ENCODE measurements at regions not wholly inside any gene's neighbourhood (a gene's known extent, or its start where the extent isn't known, plus 50 kb on each side); places are given as distances from the start of the nearest gene placed in this dataset.

GRCh38 chr1:14377386-14377785, 221.1 kb upstream of the KAZN start:
- TF ChIP-seq CTCF (IDR thresholded peaks at IDR 0.05; ENCODE audit: insufficient read depth, low read length, poor library complexity, severe bottlenecking): no peak
- no peak for TF ChIP-seq EZH2phosphoT487 (conservative IDR thresholded peaks at IDR 0.05; ENCODE audit: low read length)

All from SU-DHL-6 (cell line).